K562 (cell line): ENCODE measurements at regions not wholly inside any gene's neighbourhood (a gene's known extent, or its start where the extent isn't known, plus 50 kb on each side); places are given as distances from the start of the nearest gene placed in this dataset.
"Not testable (repeated sequence)": the region's sequence is repeated elsewhere in the genome, so short reads cannot be mapped to it uniquely, and the experiment has no call there.

Experiments used
- ATAC-seq: fragments of 200-7000 bp; cut with Tn5 transposase; 3 replicates; pipeline ENCODE4 v1.9.1; 2020; ENCODE audit warnings: moderate library complexity
- BruUV-seq: library from RNA; stranded (reverse); fragments of 400-500 nt; replicated peaks from 2 replicates; lab custom pipeline; 2021; lab: Mats Ljungman, UMichigan
- CTCF ChIA-PET: fragments of 300-600 bp; formaldehyde crosslinking; extraction: SDS; loops from one replicate; lab custom pipeline; 2021; ENCODE audit warnings: low intra/inter-chr PET ratio; lab: Yijun Ruan, JAX
- POLR2A ChIA-PET: fragments of 300-600, 350-650 bp; sonication (Branson Sonifier 250); formaldehyde crosslinking; extraction: SDS; loops from one replicate; lab custom pipeline; 2021; ENCODE audit warnings: antibody characterized with exemption, inconsistent platforms; lab: Yijun Ruan, JAX
- DNase-seq, 4 experiments: peaks; one replicate each; pipeline versions ENCODE4 v3.0.0 to v3.0.0-alpha.2; 2011 to 2018; ENCODE audit warnings: low spot score in 3 of 4, mixed read lengths in 3 of 4; ENCODE audit errors: extremely low read depth in 1 of 4
- FAIRE-seq: peaks from 2 replicates; lab custom pipeline; 2011; peaks lifted over from hg19 to GRCh38; lab: Jason Lieb, UNC
- H2AFZ ChIP-seq: 2 replicates; pipeline ENCODE4 v1.6.0; 2011; ENCODE audit warnings: low read depth, low read length, control low read depth, inconsistent platforms
- H3K27ac ChIP-seq: fragments of 200-600 bp; 3 replicates; pipeline ENCODE4 v1.8.0; 2011; ENCODE audit warnings: low read depth, mild to moderate bottlenecking, control low read depth, inconsistent platforms, low read length, moderate library complexity, mixed read lengths; ENCODE audit errors: extremely low read depth
- H3K27me3 ChIP-seq, 2 experiments: fragments of 300-600 bp in 1 of 2; 2 replicates in 1 of 2; 3 replicates in 1 of 2; pipeline versions ENCODE4 v1.6.0 to v1.8.0; 2011; ENCODE audit warnings: inconsistent platforms in 2 of 2, low read length in 2 of 2, mild to moderate bottlenecking in 1 of 2, mixed read lengths in 1 of 2, moderate library complexity in 1 of 2; ENCODE audit not compliant: control insufficient read depth in 2 of 2, insufficient read depth in 2 of 2
- H3K36me3 ChIP-seq: fragments of 300-600 bp; 3 replicates; pipeline ENCODE4 v1.8.0; 2011; ENCODE audit warnings: mild to moderate bottlenecking, low read length, inconsistent platforms; ENCODE audit not compliant: control insufficient read depth, insufficient read depth
- H3K4me1 ChIP-seq, 2 experiments: fragments of 200-600 bp in 1 of 2; replicated peaks in 1 of 2; 2 replicates in 1 of 2; 3 replicates in 1 of 2; pipeline versions ENCODE4 v1.5.1 to v1.8.0; 2011; ENCODE audit warnings: inconsistent platforms in 2 of 2, low read length in 2 of 2, mild to moderate bottlenecking in 1 of 2, mixed read lengths in 1 of 2, moderate library complexity in 1 of 2; ENCODE audit not compliant: control insufficient read depth in 2 of 2, insufficient read depth in 2 of 2
- H3K4me2 ChIP-seq: 2 replicates; pipeline ENCODE4 v1.6.1; 2011; ENCODE audit warnings: low read length, control low read depth, inconsistent platforms, mixed read lengths; ENCODE audit not compliant: insufficient read depth
- H3K4me3 ChIP-seq: fragments of 200-600 bp; sonication (generic), shearing (Covaris generic); 2 replicates; pipeline ENCODE4 v1.5.1; 2016; ENCODE audit warnings: control low read depth, inconsistent platforms
- H3K79me2 ChIP-seq: fragments of 200-600 bp; 3 replicates; pipeline ENCODE4 v1.8.0; 2011; ENCODE audit warnings: low read length, inconsistent platforms; ENCODE audit not compliant: control insufficient read depth, insufficient read depth
- H3K9ac ChIP-seq, 2 experiments: 2 replicates each; pipeline versions ENCODE4 v1.6.0 to v1.6.1; 2011; ENCODE audit warnings: low read depth in 2 of 2, low read length in 2 of 2, control low read depth in 1 of 2, inconsistent platforms in 1 of 2, mild to moderate bottlenecking in 1 of 2, mixed read lengths in 1 of 2; ENCODE audit not compliant: insufficient read depth in 1 of 2
- H3K9me1 ChIP-seq: one replicate; pipeline ENCODE4 v1.6.0; 2011; ENCODE audit warnings: inconsistent platforms, mild to moderate bottlenecking, low read length, moderate library complexity; ENCODE audit not compliant: control insufficient read depth, insufficient read depth
- H3K9me3 ChIP-seq: replicated peaks from 2 replicates; pipeline ENCODE4 v1.5.1; 2011; ENCODE audit warnings: low read depth, low read length, inconsistent platforms; ENCODE audit not compliant: control insufficient read depth, insufficient read depth
- H4K20me1 ChIP-seq: replicated peaks from 2 replicates; pipeline ENCODE4 v1.6.1; 2011; ENCODE audit warnings: low read length, inconsistent platforms, mixed read lengths; ENCODE audit not compliant: control insufficient read depth, insufficient read depth
- WGBS: fragments of 100-300 bp; shearing (Covaris generic); methylation state at CpG from one replicate; pipeline ENCODE4 v1.1.6; 2016; ENCODE audit warnings: low coverage, mixed read lengths; ENCODE audit not compliant: insufficient coverage; ENCODE audit errors: missing lambda C conversion rate; 5-methylcytosine and 5-hydroxymethylcytosine counted together
- in situ Hi-C: fragments of 300-500 bp; cut with MboI; formaldehyde crosslinking; loops from 4 replicates; pipeline ENCODE4 v1.15.0; 2018; ENCODE audit warnings: inconsistent platforms, mixed read lengths
- intact Hi-C: fragments of 100-400 bp; cut with micrococcal nuclease; formaldehyde crosslinking; loops from 2 replicates; pipeline ENCODE4 v1.14.2; 2022

GRCh38 chr2:89863209-89863608 lies 1171.7 kb downstream of the RPIA start:
- H3K27ac ChIP-seq, intact Hi-C loops, H2AFZ ChIP-seq, BruUV-seq, DNase-seq, H3K4me2 ChIP-seq, in situ Hi-C loops, POLR2A ChIA-PET, H3K79me2 ChIP-seq, H3K4me3 ChIP-seq, H3K36me3 ChIP-seq, FAIRE-seq, H3K9me1 ChIP-seq, CTCF ChIA-PET, H3K4me1 ChIP-seq, H3K27me3 ChIP-seq, H3K9ac ChIP-seq, H3K9me3 ChIP-seq, H4K20me1 ChIP-seq: not testable (repeated sequence)
- ATAC-seq = 0 out of 3 replicates have a peak, but pooled peaks have one; percentile 46
- no CpG with 5 or more reads among the region's 6 CpGs for WGBS

GRCh38 chr2:89874810-89875595 lies 1183.5 kb downstream of the RPIA start:
- POLR2A ChIA-PET, H3K9me3 ChIP-seq, H3K79me2 ChIP-seq, H3K4me3 ChIP-seq, DNase-seq, CTCF ChIA-PET, H4K20me1 ChIP-seq, H3K36me3 ChIP-seq, intact Hi-C loops, H3K4me1 ChIP-seq, H3K9ac ChIP-seq, H3K27ac ChIP-seq, H3K4me2 ChIP-seq, BruUV-seq, in situ Hi-C loops, ATAC-seq, FAIRE-seq, H3K27me3 ChIP-seq, H2AFZ ChIP-seq, H3K9me1 ChIP-seq: not testable (repeated sequence)
- WGBS = 33% methylated on average over 1 of the region's 9 CpGs

GRCh38 chr2:89876445-89876844 lies 1185.0 kb downstream of the RPIA start:
- H3K9me3 ChIP-seq, H4K20me1 ChIP-seq, H3K27me3 ChIP-seq, ATAC-seq, H3K9ac ChIP-seq, H3K36me3 ChIP-seq, H3K27ac ChIP-seq, H3K9me1 ChIP-seq, H3K4me1 ChIP-seq, POLR2A ChIA-PET, in situ Hi-C loops, H3K79me2 ChIP-seq, DNase-seq, FAIRE-seq, BruUV-seq, H3K4me3 ChIP-seq, CTCF ChIA-PET, intact Hi-C loops, H2AFZ ChIP-seq, H3K4me2 ChIP-seq: not testable (repeated sequence)
- no CpG with 5 or more reads among the region's 1 CpG for WGBS

- H2AFZ ChIP-seq, H3K9me3 ChIP-seq, intact Hi-C loops, H3K9me1 ChIP-seq, H4K20me1 ChIP-seq, H3K4me2 ChIP-seq, CTCF ChIA-PET, FAIRE-seq, H3K27me3 ChIP-seq, DNase-seq, H3K4me3 ChIP-seq, in situ Hi-C loops, BruUV-seq, ATAC-seq, H3K27ac ChIP-seq, H3K4me1 ChIP-seq, H3K79me2 ChIP-seq, POLR2A ChIA-PET, H3K36me3 ChIP-seq, H3K9ac ChIP-seq: not testable (repeated sequence)
- 0% methylated on average over 5 of the region's 6 CpGs for WGBS
Measured at GRCh38 chr2:89876878-89877277, 1185.4 kb downstream of the RPIA start.
